A549 (cell line): ENCODE measurements at regions not wholly inside any gene's neighbourhood (a gene's known extent, or its start where the extent isn't known, plus 50 kb on each side); places are given as distances from the start of the nearest gene placed in this dataset.

Experiments
- ATAC-seq, 2 experiments: fragments of 200-7000 bp in 1 of 2; fragments of >200 bp in 1 of 2; cut with Nextera tagmentation in 1 of 2; cut with Tn5 transposase in 1 of 2; 3 replicates each; pipeline versions ENCODE4 v1.8.0 to v1.9.1; 2018 to 2020; ENCODE audit warnings: mild to moderate bottlenecking in 1 of 2, moderate library complexity in 1 of 2
- CTCF ChIA-PET: fragments of 300-600 bp; sonication (Branson Sonifier 250); formaldehyde crosslinking; extraction: SDS; loops from one replicate; lab custom pipeline; 2021; ENCODE audit warnings: antibody characterized with exemption, inconsistent platforms; lab: Yijun Ruan, JAX
- POLR2A ChIA-PET: fragments of 350-600 bp; formaldehyde crosslinking; extraction: SDS; loops from one replicate; lab custom pipeline; 2021; ENCODE audit warnings: antibody characterized with exemption, inconsistent platforms; lab: Yijun Ruan, JAX
- DNase-seq, 2 experiments: peaks; one replicate each; pipeline versions ENCODE4 v3.0.0 to v3.0.0-alpha.2; 2011 to 2016; ENCODE audit warnings: low read depth in 1 of 2, low spot score in 1 of 2
- FAIRE-seq: peaks from 2 replicates; lab custom pipeline; 2011; peaks lifted over from hg19 to GRCh38; lab: Jason Lieb, UNC
- H3K27ac ChIP-seq, 2 experiments: fragments of >200 bp; sonication (Bioruptor Twin); formaldehyde crosslinking; 3 replicates each; pipeline ENCODE4 v1.5.1; 2016 to 2017
- H3K4me1 ChIP-seq: fragments of >200 bp; sonication (Bioruptor Twin); formaldehyde crosslinking; 3 replicates; pipeline ENCODE4 v1.6.1; 2016
- H3K4me2 ChIP-seq: fragments of >200 bp; sonication (Bioruptor Twin); formaldehyde crosslinking; 3 replicates; pipeline ENCODE4 v1.6.1; 2016
- H3K4me3 ChIP-seq: fragments of >200 bp; sonication (Bioruptor Twin); formaldehyde crosslinking; 3 replicates; pipeline ENCODE4 v1.5.1; 2016
- H3K9me3 ChIP-seq: fragments of >200 bp; sonication (Bioruptor Twin); formaldehyde crosslinking; 3 replicates; pipeline ENCODE4 v1.6.1; 2016
- BHLHE40 ChIP-seq: IDR thresholded peaks from 2 replicates; pipeline ENCODE4 v1.6.1; 2012; ENCODE audit warnings: low read depth, low read length, inconsistent platforms
- CBX2 ChIP-seq: fragments of 200-600 bp; sonication (generic); IDR thresholded peaks from 2 replicates; pipeline ENCODE4 v1.6.1; 2016; ENCODE audit warnings: low read depth, mild to moderate bottlenecking, borderline replicate concordance
- EHF ChIP-seq: fragments of 250-450 bp; sonication (Bioruptor Pico); IDR thresholded peaks from 2 replicates; pipeline ENCODE4 v1.5.0; 2020; ENCODE audit warnings: mild to moderate bottlenecking
- EHMT2 ChIP-seq: fragments of 200-600 bp; sonication (generic); IDR thresholded peaks from 2 replicates; pipeline ENCODE4 v1.6.1; 2016; ENCODE audit warnings: antibody characterized with exemption, low read depth, mild to moderate bottlenecking, moderate library complexity
- EP300 ChIP-seq, 2 experiments: fragments of >200 bp; sonication (Bioruptor Twin); formaldehyde crosslinking; IDR thresholded peaks; 2 replicates in 1 of 2; 3 replicates in 1 of 2; pipeline ENCODE4 v1.6.1; 2016 to 2017
- ESRRA ChIP-seq: fragments of 150-350 bp; IDR thresholded peaks from 2 replicates; pipeline ENCODE4 v1.6.1; 2014; ENCODE audit warnings: mild to moderate bottlenecking, low read length, borderline replicate concordance
- FOSL2 ChIP-seq, 2 experiments: fragments of 450-650 bp in 1 of 2; fragments of >200 bp in 1 of 2; sonication (Bioruptor Twin) in 1 of 2; formaldehyde crosslinking; IDR thresholded peaks; 2 replicates each; pipeline versions ENCODE4 v1.5.0 to v1.6.1; 2016 to 2020; ENCODE audit warnings: mild to moderate bottlenecking in 1 of 2, moderate library complexity in 1 of 2
- HOXB5 ChIP-seq: fragments of 250-450 bp; sonication (Bioruptor Pico); IDR thresholded peaks from 2 replicates; pipeline ENCODE4 v1.5.0; 2020; ENCODE audit warnings: mild to moderate bottlenecking, moderate library complexity
- MAFK ChIP-seq: fragments of 450-650 bp; IDR thresholded peaks from 2 replicates; pipeline ENCODE4 v1.6.1; 2014; ENCODE audit not compliant: partially characterized antibody
- MAZ ChIP-seq: fragments of 150-350 bp; IDR thresholded peaks from 2 replicates; pipeline ENCODE4 v1.6.1; 2014; ENCODE audit warnings: antibody characterized with exemption, low read depth, low read length, borderline replicate concordance
- MYC ChIP-seq: IDR thresholded peaks from 2 replicates; pipeline ENCODE4 v1.6.1; 2012; ENCODE audit warnings: mild to moderate bottlenecking, inconsistent platforms, low read length, improper control_type of control experiment, borderline replicate concordance
- POLR2AphosphoS2 ChIP-seq: conservative IDR thresholded peaks from 2 replicates; pipeline ENCODE4 v1.6.1; 2012; ENCODE audit warnings: low read length, improper control_type of control experiment, inconsistent platforms
- RARB ChIP-seq: fragments of 250-450 bp; sonication (Bioruptor Pico); IDR thresholded peaks from 2 replicates; pipeline ENCODE4 v1.8.0; 2021; ENCODE audit warnings: mild to moderate bottlenecking, moderate library complexity
- RNF2 ChIP-seq: fragments of 200-600 bp; sonication (generic); IDR thresholded peaks from 2 replicates; pipeline ENCODE4 v1.6.1; 2016; ENCODE audit warnings: low read depth, mild to moderate bottlenecking, antibody characterized with exemption, moderate library complexity, borderline replicate concordance
- SMC3 ChIP-seq: fragments of >200 bp; sonication (Bioruptor Twin); formaldehyde crosslinking; IDR thresholded peaks from 3 replicates; pipeline ENCODE4 v1.6.1; 2018; ENCODE audit warnings: inconsistent platforms
- TFCP2L1 ChIP-seq: fragments of 250-450 bp; sonication (Bioruptor Pico); IDR thresholded peaks from 2 replicates; pipeline ENCODE4 v1.5.0; 2021; ENCODE audit warnings: mild to moderate bottlenecking
- ZC3H11A ChIP-seq: fragments of 450-650 bp; IDR thresholded peaks from 2 replicates; pipeline ENCODE4 v1.6.1; 2014; ENCODE audit warnings: antibody characterized with exemption, mild to moderate bottlenecking
- WGBS: methylation state at CpG from one replicate; pipeline ENCODE4 v1.1.6; 2017; ENCODE audit errors: missing lambda C conversion rate; 5-methylcytosine and 5-hydroxymethylcytosine counted together
- TF ChIP-seq, protein P1 (sequence below): fragments of 250-450 bp; sonication (Bioruptor Pico); IDR thresholded peaks from 2 replicates; pipeline ENCODE4 v1.5.0; 2020; ENCODE audit warnings: low read depth, mild to moderate bottlenecking, moderate library complexity
- TF ChIP-seq, protein P2 (sequence below): IDR thresholded peaks from 2 replicates; pipeline ENCODE4 v1.6.1; 2012
- TF ChIP-seq, protein P3 (sequence below): fragments of 450-650 bp; IDR thresholded peaks from 2 replicates; pipeline ENCODE4 v1.6.1; 2014; ENCODE audit warnings: antibody characterized with exemption
- TF ChIP-seq, protein P4 (sequence below): fragments of 250-450 bp; sonication (Bioruptor Pico); IDR thresholded peaks from 2 replicates; pipeline ENCODE4 v1.5.0; 2021; ENCODE audit warnings: mild to moderate bottlenecking, moderate library complexity, borderline replicate concordance
- TF ChIP-seq, protein P5 (sequence below): fragments of >200 bp; sonication (Bioruptor Twin); formaldehyde crosslinking; IDR thresholded peaks from 3 replicates; pipeline ENCODE4 v1.5.1; 2016
- TF ChIP-seq, protein P6 (sequence below): fragments of 150-350 bp; IDR thresholded peaks from 2 replicates; pipeline ENCODE4 v1.6.1; 2014; ENCODE audit warnings: low read depth, mild to moderate bottlenecking, low read length
- TF ChIP-seq, protein P7 (sequence below): IDR thresholded peaks from 2 replicates; pipeline ENCODE4 v1.6.1; 2012; ENCODE audit warnings: low read depth, borderline replicate concordance

DNA sequence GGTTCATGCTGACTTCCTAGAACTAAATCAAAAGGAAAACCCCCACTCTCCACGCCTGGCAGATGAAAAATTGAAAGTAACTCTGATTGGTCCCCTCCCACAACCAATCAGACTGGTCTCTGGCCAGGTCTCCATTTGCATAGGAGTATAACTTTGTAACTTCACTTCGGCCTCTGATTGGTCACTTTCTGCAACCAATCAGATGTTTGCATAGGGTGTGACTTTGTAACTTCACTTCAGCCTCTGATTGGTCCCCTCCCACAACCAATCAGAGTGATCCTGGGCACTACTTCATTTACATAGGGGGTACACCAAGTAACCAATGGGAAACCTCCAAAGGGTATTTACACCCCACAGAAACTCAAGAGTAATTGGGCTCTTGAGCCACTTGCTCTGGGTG, 306.6 kb upstream of the PFKP start:
- 20% methylated on average over 2 of the region's 2 CpGs for WGBS
- TF ChIP-seq MAFK (no peak), TFCP2L1 (CRISPR knock-in tag) (no peak), ZC3H11A (no peak), EHMT2 (no peak), FOSL2 (IDR thresholded peaks at IDR 0.05) (no peak), FOSL2 (CRISPR knock-in tag; IDR thresholded peaks at IDR 0.05) (no peak), HOXB5 (CRISPR knock-in tag) (no peak), RNF2 (no peak), EP300 (IDR thresholded peaks at IDR 0.05) (no peak)
- TF ChIP-seq, protein P1, sequence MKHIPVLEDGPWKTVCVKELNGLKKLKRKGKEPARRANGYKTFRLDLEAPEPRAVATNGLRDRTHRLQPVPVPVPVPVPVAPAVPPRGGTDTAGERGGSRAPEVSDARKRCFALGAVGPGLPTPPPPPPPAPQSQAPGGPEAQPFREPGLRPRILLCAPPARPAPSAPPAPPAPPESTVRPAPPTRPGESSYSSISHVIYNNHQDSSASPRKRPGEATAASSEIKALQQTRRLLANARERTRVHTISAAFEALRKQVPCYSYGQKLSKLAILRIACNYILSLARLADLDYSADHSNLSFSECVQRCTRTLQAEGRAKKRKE (CRISPR knock-in tag): no peak
- TF ChIP-seq, protein P2, sequence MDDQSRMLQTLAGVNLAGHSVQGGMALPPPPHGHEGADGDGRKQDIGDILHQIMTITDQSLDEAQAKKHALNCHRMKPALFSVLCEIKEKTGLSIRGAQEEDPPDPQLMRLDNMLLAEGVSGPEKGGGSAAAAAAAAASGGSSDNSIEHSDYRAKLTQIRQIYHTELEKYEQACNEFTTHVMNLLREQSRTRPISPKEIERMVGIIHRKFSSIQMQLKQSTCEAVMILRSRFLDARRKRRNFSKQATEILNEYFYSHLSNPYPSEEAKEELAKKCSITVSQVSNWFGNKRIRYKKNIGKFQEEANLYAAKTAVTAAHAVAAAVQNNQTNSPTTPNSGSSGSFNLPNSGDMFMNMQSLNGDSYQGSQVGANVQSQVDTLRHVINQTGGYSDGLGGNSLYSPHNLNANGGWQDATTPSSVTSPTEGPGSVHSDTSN: no peak
- TF ChIP-seq, protein P3, sequence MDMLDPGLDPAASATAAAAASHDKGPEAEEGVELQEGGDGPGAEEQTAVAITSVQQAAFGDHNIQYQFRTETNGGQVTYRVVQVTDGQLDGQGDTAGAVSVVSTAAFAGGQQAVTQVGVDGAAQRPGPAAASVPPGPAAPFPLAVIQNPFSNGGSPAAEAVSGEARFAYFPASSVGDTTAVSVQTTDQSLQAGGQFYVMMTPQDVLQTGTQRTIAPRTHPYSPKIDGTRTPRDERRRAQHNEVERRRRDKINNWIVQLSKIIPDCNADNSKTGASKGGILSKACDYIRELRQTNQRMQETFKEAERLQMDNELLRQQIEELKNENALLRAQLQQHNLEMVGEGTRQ: no peak
- DNase-seq (peak in 1 of 2 experiments; percentile 5), ATAC-seq (no peak), FAIRE-seq (no peak)
- H3K4me1 ChIP-seq: no peaks in the 10 kb centered on the region
- no peak overlapping the region for H3K27ac ChIP-seq
- no peaks in the 10 kb centered on the region for H3K9me3 ChIP-seq
- no peak overlapping the region for H3K4me3 ChIP-seq
- H3K4me2 ChIP-seq: no peak overlapping the region
- POLR2A ChIA-PET: no interaction called here
- CTCF ChIA-PET: no interaction called here

DNA sequence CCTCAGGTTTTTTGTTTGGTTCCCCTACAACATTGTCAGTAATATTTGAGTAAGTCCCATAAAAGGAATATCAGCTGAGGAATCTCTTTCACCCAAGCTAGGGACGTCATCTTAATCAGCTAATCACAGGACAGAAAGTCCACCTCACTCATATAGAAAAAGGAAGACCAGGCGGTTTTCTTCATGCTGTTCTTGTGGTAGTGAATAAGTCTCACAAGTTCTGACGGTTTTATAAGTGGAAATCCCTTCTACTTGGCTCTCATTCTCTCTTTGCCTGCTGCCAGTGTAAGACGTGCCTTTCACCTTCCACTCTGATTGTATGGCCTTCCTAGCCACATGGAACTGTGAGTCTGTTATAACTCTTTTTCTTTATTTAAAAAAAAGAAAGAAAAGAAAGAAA, 308.1 kb upstream of the PFKP start:
- Histone ChIP-seq H3K9me3 (no peaks in the 10 kb centered on the region), H3K27ac (no peak overlapping the region), H3K4me1 (no peaks in the 10 kb centered on the region), H3K4me2 (no peak overlapping the region), H3K4me3 (no peak overlapping the region)
- ChIA-PET POLR2A (no interaction called here), CTCF (interaction anchor here (0.7 kb wide), 1 partner anchor 14 kb away, joined by 4 read pairs; no protein-coding TSS in a partner anchor)
- FAIRE-seq (no peak), DNase-seq (no peak), ATAC-seq (no peak)
- no peak for TF ChIP-seq POLR2AphosphoS2
- no peak for TF ChIP-seq ESRRA
- no peak for TF ChIP-seq MYC
- TF ChIP-seq, protein P4, sequence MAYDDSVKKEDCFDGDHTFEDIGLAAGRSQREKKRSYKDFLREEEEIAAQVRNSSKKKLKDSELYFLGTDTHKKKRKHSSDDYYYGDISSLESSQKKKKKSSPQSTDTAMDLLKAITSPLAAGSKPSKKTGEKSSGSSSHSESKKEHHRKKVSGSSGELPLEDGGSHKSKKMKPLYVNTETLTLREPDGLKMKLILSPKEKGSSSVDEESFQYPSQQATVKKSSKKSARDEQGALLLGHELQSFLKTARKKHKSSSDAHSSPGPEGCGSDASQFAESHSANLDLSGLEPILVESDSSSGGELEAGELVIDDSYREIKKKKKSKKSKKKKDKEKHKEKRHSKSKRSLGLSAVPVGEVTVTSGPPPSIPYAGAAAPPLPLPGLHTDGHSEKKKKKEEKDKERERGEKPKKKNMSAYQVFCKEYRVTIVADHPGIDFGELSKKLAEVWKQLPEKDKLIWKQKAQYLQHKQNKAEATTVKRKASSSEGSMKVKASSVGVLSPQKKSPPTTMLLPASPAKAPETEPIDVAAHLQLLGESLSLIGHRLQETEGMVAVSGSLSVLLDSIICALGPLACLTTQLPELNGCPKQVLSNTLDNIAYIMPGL (CRISPR knock-in tag): no peak
- TF ChIP-seq SMC3: no peak
- WGBS: 0% methylated on average over 4 of the region's 4 CpGs

DNA sequence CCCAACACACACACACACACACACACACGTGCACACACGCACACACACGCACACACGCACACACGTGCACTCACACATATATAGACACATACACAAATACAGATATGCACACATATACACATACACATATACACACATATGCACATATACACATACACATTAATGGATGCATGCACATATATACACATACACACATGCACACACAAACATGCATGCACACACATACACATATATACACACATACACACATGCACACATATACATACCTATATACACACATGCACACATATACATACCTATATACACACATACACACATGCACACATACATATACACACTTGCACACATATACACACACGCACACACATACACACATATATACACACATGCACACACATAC, 312.4 kb upstream of the PFKP start:
- POLR2A ChIA-PET: no interaction called here
- CTCF ChIA-PET: no interaction called here
- Histone ChIP-seq H3K4me3 (no peak overlapping the region), H3K4me2 (no peak overlapping the region), H3K9me3 (no peaks in the 10 kb centered on the region), H3K4me1 (no peaks in the 10 kb centered on the region), H3K27ac (no peak overlapping the region)
- FAIRE-seq (no peak), DNase-seq (no peak), ATAC-seq (no peak)
- 13% methylated on average over 6 of the region's 6 CpGs for WGBS
- no peak for TF ChIP-seq MAZ
- TF ChIP-seq RARB (CRISPR knock-in tag): no peak
- TF ChIP-seq EHF (CRISPR knock-in tag): no peak
- no peak for TF ChIP-seq MYC
- no peak for TF ChIP-seq CBX2
- TF ChIP-seq, protein P5, sequence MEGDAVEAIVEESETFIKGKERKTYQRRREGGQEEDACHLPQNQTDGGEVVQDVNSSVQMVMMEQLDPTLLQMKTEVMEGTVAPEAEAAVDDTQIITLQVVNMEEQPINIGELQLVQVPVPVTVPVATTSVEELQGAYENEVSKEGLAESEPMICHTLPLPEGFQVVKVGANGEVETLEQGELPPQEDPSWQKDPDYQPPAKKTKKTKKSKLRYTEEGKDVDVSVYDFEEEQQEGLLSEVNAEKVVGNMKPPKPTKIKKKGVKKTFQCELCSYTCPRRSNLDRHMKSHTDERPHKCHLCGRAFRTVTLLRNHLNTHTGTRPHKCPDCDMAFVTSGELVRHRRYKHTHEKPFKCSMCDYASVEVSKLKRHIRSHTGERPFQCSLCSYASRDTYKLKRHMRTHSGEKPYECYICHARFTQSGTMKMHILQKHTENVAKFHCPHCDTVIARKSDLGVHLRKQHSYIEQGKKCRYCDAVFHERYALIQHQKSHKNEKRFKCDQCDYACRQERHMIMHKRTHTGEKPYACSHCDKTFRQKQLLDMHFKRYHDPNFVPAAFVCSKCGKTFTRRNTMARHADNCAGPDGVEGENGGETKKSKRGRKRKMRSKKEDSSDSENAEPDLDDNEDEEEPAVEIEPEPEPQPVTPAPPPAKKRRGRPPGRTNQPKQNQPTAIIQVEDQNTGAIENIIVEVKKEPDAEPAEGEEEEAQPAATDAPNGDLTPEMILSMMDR: no peak
- TF ChIP-seq, protein P6, sequence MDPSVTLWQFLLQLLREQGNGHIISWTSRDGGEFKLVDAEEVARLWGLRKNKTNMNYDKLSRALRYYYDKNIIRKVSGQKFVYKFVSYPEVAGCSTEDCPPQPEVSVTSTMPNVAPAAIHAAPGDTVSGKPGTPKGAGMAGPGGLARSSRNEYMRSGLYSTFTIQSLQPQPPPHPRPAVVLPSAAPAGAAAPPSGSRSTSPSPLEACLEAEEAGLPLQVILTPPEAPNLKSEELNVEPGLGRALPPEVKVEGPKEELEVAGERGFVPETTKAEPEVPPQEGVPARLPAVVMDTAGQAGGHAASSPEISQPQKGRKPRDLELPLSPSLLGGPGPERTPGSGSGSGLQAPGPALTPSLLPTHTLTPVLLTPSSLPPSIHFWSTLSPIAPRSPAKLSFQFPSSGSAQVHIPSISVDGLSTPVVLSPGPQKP: no peak
- TF ChIP-seq, protein P4 (CRISPR knock-in tag): no peak
- TF ChIP-seq, protein P7, sequence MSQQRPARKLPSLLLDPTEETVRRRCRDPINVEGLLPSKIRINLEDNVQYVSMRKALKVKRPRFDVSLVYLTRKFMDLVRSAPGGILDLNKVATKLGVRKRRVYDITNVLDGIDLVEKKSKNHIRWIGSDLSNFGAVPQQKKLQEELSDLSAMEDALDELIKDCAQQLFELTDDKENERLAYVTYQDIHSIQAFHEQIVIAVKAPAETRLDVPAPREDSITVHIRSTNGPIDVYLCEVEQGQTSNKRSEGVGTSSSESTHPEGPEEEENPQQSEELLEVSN: no peak
- no peak for TF ChIP-seq BHLHE40
